Esophagus squamous epithelium (tissue), 5 donors: ENCODE measurements at regions not wholly inside any gene's neighbourhood (a gene's known extent, or its start where the extent isn't known, plus 50 kb on each side); places are given as distances from the start of the nearest gene placed in this dataset.

Experiments
- DNase-seq: peaks from one replicate; lab custom pipeline; 2025; lab: John Stamatoyannopoulos, UW
- H3K27ac ChIP-seq, 4 donors: fragments of 200-600 bp; sonication (generic); one replicate each; pipeline ENCODE4 v1.5.1; 2016 to 2019; ENCODE audit warnings: mild to moderate bottlenecking in 1 of 4
- H3K27me3 ChIP-seq, 4 donors: fragments of 200-600 bp; sonication (generic); 1 replicate in 3 of 4; 2 replicates in 1 of 4; pipeline versions ENCODE4 v1.5.1 to v1.6.0; 2017 to 2021; ENCODE audit warnings: antibody characterized with exemption in 1 of 4
- H3K36me3 ChIP-seq, 3 donors: fragments of 200-600 bp; sonication (generic); one replicate each; pipeline ENCODE4 v1.5.1; 2016 to 2019
- H3K4me1 ChIP-seq, 3 donors: fragments of 200-600 bp; sonication (generic); one replicate each; pipeline ENCODE4 v1.5.1; 2017 to 2019
- H3K4me3 ChIP-seq, 4 donors: fragments of 200-600 bp; sonication (generic); 1 replicate in 3 of 4; 2 replicates in 1 of 4; pipeline ENCODE4 v1.5.1; 2016 to 2019; ENCODE audit warnings: mild to moderate bottlenecking in 2 of 4, moderate library complexity in 1 of 4
- H3K9me3 ChIP-seq, 3 donors: fragments of 200-600 bp; sonication (generic); one replicate each; pipeline ENCODE4 v1.5.1; 2016 to 2019
- CTCF ChIP-seq, 6 experiments: fragments of 450-650 bp in 4 of 6; fragments of 200-600 bp in 2 of 6; sonication (generic) in 2 of 6; IDR thresholded peaks; one replicate each; pipeline ENCODE4 v1.5.1; 2016 to 2019; ENCODE audit warnings: antibody characterized with exemption in 6 of 6, mild to moderate bottlenecking in 4 of 6, moderate library complexity in 4 of 6
- POLR2A ChIP-seq, 4 donors: fragments of 450-650 bp; IDR thresholded peaks; one replicate each; pipeline ENCODE4 v1.6.1; 2017; ENCODE audit warnings: antibody characterized with exemption in 4 of 4, mild to moderate bottlenecking in 4 of 4, moderate library complexity in 3 of 4
- WGBS, 2 donors: methylation state at CpG; one replicate each; pipeline ENCODE4 v1.1.5; 2018; 5-methylcytosine and 5-hydroxymethylcytosine counted together
- intact Hi-C: fragments of 100-400 bp; cut with DNase I; formaldehyde crosslinking; loops from one replicate; pipeline ENCODE4 v1.15.0; 2022
- donor health status: DM: yes; HTN: yes; CAD: no.

- DNase-seq: no peak
- intact Hi-C loops: no loop called here
- no peak for TF ChIP-seq CTCF (IDR thresholded peaks at IDR 0.05)
- no peak for TF ChIP-seq POLR2A (IDR thresholded peaks at IDR 0.05)
- Histone ChIP-seq H3K4me3 (no peak overlapping the region), H3K4me1 (no peaks in the 10 kb centered on the region), H3K36me3 (no peaks in the 10 kb centered on the region), H3K9me3 (no peaks in the 10 kb centered on the region), H3K27ac (no peak overlapping the region), H3K27me3 (no peaks in the 10 kb centered on the region)
- WGBS, 2 donors: 62 to 77% methylated on average over 2 of the region's 2 CpGs
These were observed 555.4 kb downstream of the KCTD12 start for GRCh38 chr13:76330761-76331160.

GRCh38 chr13:76329866-76330580, 556.2 kb downstream of the KCTD12 start:
- no peaks in the 10 kb centered on the region for H3K36me3 ChIP-seq
- no peaks in the 10 kb centered on the region for H3K4me1 ChIP-seq
- no peak for TF ChIP-seq POLR2A (IDR thresholded peaks at IDR 0.05)
- no peak for TF ChIP-seq CTCF (IDR thresholded peaks at IDR 0.05)
- intact Hi-C loops: no loop called here
- H3K27ac ChIP-seq: no peak overlapping the region
- H3K4me3 ChIP-seq: no peak overlapping the region
- WGBS, 2 donors: 50 to 53% methylated on average over 2 of the region's 2 CpGs
- no peaks in the 10 kb centered on the region for H3K27me3 ChIP-seq
- no peaks in the 10 kb centered on the region for H3K9me3 ChIP-seq
- no peak for DNase-seq

- H3K4me3 ChIP-seq: no peak overlapping the region
- no peaks in the 10 kb centered on the region for H3K36me3 ChIP-seq
- 66 to 74% methylated on average over 3 of the region's 3 CpGs for WGBS, 2 donors
- no peaks in the 10 kb centered on the region for H3K4me1 ChIP-seq
- H3K9me3 ChIP-seq: no peaks in the 10 kb centered on the region
- intact Hi-C loops: no loop called here
- no peak for DNase-seq
- no peak overlapping the region for H3K27ac ChIP-seq
- no peaks in the 10 kb centered on the region for H3K27me3 ChIP-seq
- TF ChIP-seq CTCF (IDR thresholded peaks at IDR 0.05) (no peak), POLR2A (IDR thresholded peaks at IDR 0.05) (no peak)
These were observed 557.2 kb downstream of the KCTD12 start for GRCh38 chr13:76329004-76329403.

GRCh38 chr13:76326343-76326742, 559.9 kb downstream of the KCTD12 start:
- intact Hi-C loops: no loop called here
- WGBS, 2 donors: 44 to 55% methylated on average over 1 of the region's 1 CpG

GRCh38 chr13:76319921-76320320, 566.3 kb downstream of the KCTD12 start:
- intact Hi-C loops: no loop called here
- no peaks in the 10 kb centered on the region for H3K27me3 ChIP-seq
- TF ChIP-seq POLR2A (IDR thresholded peaks at IDR 0.05) (no peak), CTCF (IDR thresholded peaks at IDR 0.05) (no peak)
- DNase-seq: no peak
- no peaks in the 10 kb centered on the region for H3K4me1 ChIP-seq
- H3K36me3 ChIP-seq: no peaks in the 10 kb centered on the region
- no peak overlapping the region for H3K4me3 ChIP-seq
- H3K9me3 ChIP-seq: no peaks in the 10 kb centered on the region
- no peak overlapping the region for H3K27ac ChIP-seq

More at GRCh38 chr13:76326343-76326742, 559.9 kb downstream of the KCTD12 start:
- no peaks in the 10 kb centered on the region for H3K27me3 ChIP-seq
- TF ChIP-seq CTCF (IDR thresholded peaks at IDR 0.05) (no peak), POLR2A (IDR thresholded peaks at IDR 0.05) (no peak)
- DNase-seq: no peak
- no peak overlapping the region for H3K4me3 ChIP-seq
- no peaks in the 10 kb centered on the region for H3K36me3 ChIP-seq
- H3K9me3 ChIP-seq: no peaks in the 10 kb centered on the region
- no peak overlapping the region for H3K27ac ChIP-seq
- H3K4me1 ChIP-seq: no peaks in the 10 kb centered on the region
